Spleen (tissue), 11 donors: ENCODE measurements at regions not wholly inside any gene's neighbourhood (a gene's known extent, or its start where the extent isn't known, plus 50 kb on each side); places are given as distances from the start of the nearest gene placed in this dataset.
"Not testable (repeated sequence)": the region's sequence is repeated elsewhere in the genome, so short reads cannot be mapped to it uniquely, and the experiment has no call there.

Experiments used
- DNase-seq: peaks from one replicate; pipeline ENCODE4 v3.0.0-alpha.2; 2020
- H3K27ac ChIP-seq, 8 donors: fragments of 200-600 bp; sonication (generic) in 7 of 8; 1 replicate in 4 of 8; 2 replicates in 4 of 8; pipeline versions ENCODE4 v1.5.0 to v1.8.0; 2016 to 2021; ENCODE audit warnings: inconsistent platforms in 4 of 8, mild to moderate bottlenecking in 4 of 8, moderate library complexity in 1 of 8
- H3K27me3 ChIP-seq, 7 donors: fragments of 200-600 bp; sonication (generic) in 6 of 7; replicated peaks in 1 of 7; 1 replicate in 4 of 7; 2 replicates in 3 of 7; pipeline versions ENCODE4 v1.5.0 to v1.8.0; 2016 to 2021; ENCODE audit warnings: inconsistent platforms in 3 of 7, mild to moderate bottlenecking in 1 of 7
- H3K36me3 ChIP-seq, 6 donors: fragments of 200-600 bp; sonication (generic) in 5 of 6; 1 replicate in 4 of 6; 2 replicates in 2 of 6; pipeline versions ENCODE4 v1.5.0 to v1.8.0; 2016 to 2021; ENCODE audit warnings: inconsistent platforms in 2 of 6
- H3K4me1 ChIP-seq, 6 donors: fragments of 200-600 bp; sonication (generic) in 5 of 6; 1 replicate in 3 of 6; 2 replicates in 3 of 6; pipeline versions ENCODE4 v1.5.0 to v1.8.0; 2016 to 2021; ENCODE audit warnings: inconsistent platforms in 3 of 6
- H3K4me3 ChIP-seq, 8 donors: fragments of 200-600 bp; sonication (generic) in 7 of 8; 1 replicate in 4 of 8; 2 replicates in 4 of 8; pipeline versions ENCODE4 v1.5.0 to v1.8.0; 2016 to 2021; ENCODE audit warnings: inconsistent platforms in 4 of 8, mild to moderate bottlenecking in 4 of 8, moderate library complexity in 2 of 8
- H3K9me3 ChIP-seq, 8 donors: fragments of 200-600 bp; sonication (generic) in 7 of 8; 1 replicate in 4 of 8; 2 replicates in 4 of 8; pipeline versions ENCODE4 v1.5.0 to v1.8.0; 2016 to 2021; ENCODE audit warnings: inconsistent platforms in 4 of 8
- CTCF ChIP-seq, 11 experiments: fragments of 200-600 bp in 7 of 11; fragments of 450-650 bp in 4 of 11; sonication (generic) in 4 of 11; IDR thresholded peaks in 8 of 11; conservative IDR thresholded peaks in 3 of 11; 1 replicate in 7 of 11; 2 replicates in 4 of 11; pipeline versions ENCODE4 v1.4.0 to v1.8.0; 2016 to 2021; ENCODE audit warnings: antibody characterized with exemption in 11 of 11, inconsistent platforms in 4 of 11, mild to moderate bottlenecking in 1 of 11
- POLR2A ChIP-seq, 3 donors: fragments of 450-650 bp; IDR thresholded peaks; one replicate each; pipeline ENCODE4 v1.5.1; 2017; ENCODE audit warnings: antibody characterized with exemption in 3 of 3, mild to moderate bottlenecking in 1 of 3
- POLR2AphosphoS5 ChIP-seq, 3 donors: sonication (generic); formaldehyde crosslinking; IDR thresholded peaks; one replicate each; pipeline ENCODE4 v1.5.1; 2017; ENCODE audit warnings: antibody characterized with exemption in 3 of 3
- WGBS, 5 donors: extraction: QIAGEN DNeasy Blood & Tissue Kit in 3 of 5; methylation state at CpG; one replicate each; pipeline versions ENCODE4 v1.1.5 to v1.1.7; 2013 to 2018; 5-methylcytosine and 5-hydroxymethylcytosine counted together
- intact Hi-C: fragments of 100-400 bp; cut with DNase I; formaldehyde crosslinking; loops from one replicate; pipeline ENCODE4 v1.15.0; 2023; ENCODE audit warnings: low total_unique reads
- donor health status: healthy with polysubstance abuse.
- donor health status: DM: no; HTN: no; CAD: no; lungs with moderate emphysema.
- donor health status: DM: no; HTN: no; CAD: no.
- donor health status: Bipolar disorder and iron deficiency.
- donor health status: healthy.
- donor health status: DM: no; HTN: no; CAD: no.
- donor health status: DM: yes; HTN: yes; CAD: no.

GRCh38 chr5:74391410-74391809 is 249.1 kb downstream of the ENC1 start:
- Histone ChIP-seq H3K9me3 (no peaks in the 10 kb centered on the region), H3K4me3 (no peak overlapping the region), H3K27ac (no peak overlapping the region), H3K27me3 (no peaks in the 10 kb centered on the region), H3K36me3 (no peaks in the 10 kb centered on the region), H3K4me1 (no peaks in the 10 kb centered on the region)
- 71 to 85% (median 83%) methylated on average over 3 of the region's 3 CpGs for WGBS, 5 donors
- TF ChIP-seq POLR2AphosphoS5 (IDR thresholded peaks at IDR 0.05) (no peak), POLR2A (IDR thresholded peaks at IDR 0.05) (no peak), CTCF (IDR thresholded peaks at IDR 0.05 in 8 of 11, conservative IDR thresholded peaks at IDR 0.05 in 3 of 11) (no peak)
- intact Hi-C loops: loop anchor here (10.0 kb wide), 1 partner anchor 253 kb away; the partner anchor contains the start of gene ENC1
- DNase-seq: no peak

GRCh38 chr5:74390822-74391221 is 249.7 kb downstream of the ENC1 start:
- intact Hi-C loops: loop anchor here (10.0 kb wide), 1 partner anchor 254 kb away; the partner anchor contains the start of gene ENC1
- WGBS, 5 donors: 76 to 97% (median 92%) methylated on average over 2 of the region's 2 CpGs

GRCh38 chr5:74390306-74390637 is 250.3 kb downstream of the ENC1 start:
- H3K9me3 ChIP-seq: no peaks in the 10 kb centered on the region
- no peak for TF ChIP-seq CTCF (IDR thresholded peaks at IDR 0.05 in 8 of 11, conservative IDR thresholded peaks at IDR 0.05 in 3 of 11)
- no peak for TF ChIP-seq POLR2AphosphoS5 (IDR thresholded peaks at IDR 0.05)
- no peak for TF ChIP-seq POLR2A (IDR thresholded peaks at IDR 0.05)
- H3K4me1 ChIP-seq: peaks cover 0 to 2% (median 0%) of the 10 kb centered on the region in 6 donors
- no peak overlapping the region for H3K4me3 ChIP-seq
- intact Hi-C loops: loop anchor here (10.0 kb wide), 1 partner anchor 255 kb away; the partner anchor contains the start of gene ENC1
- H3K36me3 ChIP-seq: no peaks in the 10 kb centered on the region
- 76 to 92% (median 82%) methylated on average over 1 of the region's 1 CpG for WGBS, 5 donors
- H3K27ac ChIP-seq: no peak overlapping the region
- DNase-seq: no peak
- H3K27me3 ChIP-seq: no peaks in the 10 kb centered on the region

More at GRCh38 chr5:74390822-74391221, 249.7 kb downstream of the ENC1 start:
- H3K4me3 ChIP-seq: no peak overlapping the region
- DNase-seq: no peak
- H3K36me3 ChIP-seq: no peaks in the 10 kb centered on the region
- no peaks in the 10 kb centered on the region for H3K9me3 ChIP-seq
- TF ChIP-seq CTCF (IDR thresholded peaks at IDR 0.05 in 8 of 11, conservative IDR thresholded peaks at IDR 0.05 in 3 of 11) (no peak), POLR2A (IDR thresholded peaks at IDR 0.05) (no peak), POLR2AphosphoS5 (IDR thresholded peaks at IDR 0.05) (no peak)
- H3K27ac ChIP-seq: no peak overlapping the region
- H3K4me1 ChIP-seq: no peaks in the 10 kb centered on the region
- no peaks in the 10 kb centered on the region for H3K27me3 ChIP-seq

GRCh38 chr5:74389531-74390305 is 250.8 kb downstream of the ENC1 start:
- H3K36me3 ChIP-seq: no peaks in the 10 kb centered on the region
- intact Hi-C loops: loop anchor here (10.0 kb wide), 1 partner anchor 255 kb away; the partner anchor contains the start of gene ENC1
- no peak overlapping the region for H3K27ac ChIP-seq
- H3K4me3 ChIP-seq: no peak overlapping the region
- WGBS, 5 donors: 57 to 80% (median 75%) methylated on average over 2 of the region's 2 CpGs
- no peak for TF ChIP-seq POLR2A (IDR thresholded peaks at IDR 0.05)
- no peak for TF ChIP-seq CTCF (IDR thresholded peaks at IDR 0.05 in 8 of 11, conservative IDR thresholded peaks at IDR 0.05 in 3 of 11)
- no peak for TF ChIP-seq POLR2AphosphoS5 (IDR thresholded peaks at IDR 0.05)
- H3K9me3 ChIP-seq: no peaks in the 10 kb centered on the region
- no peak for DNase-seq
- H3K27me3 ChIP-seq: no peaks in the 10 kb centered on the region
- peaks cover 0 to 8% (median 2%) of the 10 kb centered on the region in 6 donors for H3K4me1 ChIP-seq

GRCh38 chr5:74388411-74388810 is 252.1 kb downstream of the ENC1 start:
- H3K9me3 ChIP-seq, intact Hi-C loops, H3K36me3 ChIP-seq, H3K27ac ChIP-seq, H3K4me3 ChIP-seq, H3K27me3 ChIP-seq, DNase-seq: not testable (repeated sequence)
- peaks cover 3 to 19% (median 13%) of the 10 kb centered on the region in 6 donors for H3K4me1 ChIP-seq
- WGBS, 5 donors: 77 to 96% (median 93%) methylated on average over 2 of the region's 2 CpGs
